AG09319 (cell line): ENCODE measurements at regions not wholly inside any gene's neighbourhood (a gene's known extent, or its start where the extent isn't known, plus 50 kb on each side); places are given as distances from the start of the nearest gene placed in this dataset.
A peak's percentile ranks its signal among the peaks of the same experiment; 100 is the strongest.

Experiments used
- DNase-seq: peaks from one replicate; pipeline ENCODE4 v3.0.0-alpha.2; 2010; ENCODE audit warnings: low read depth; ENCODE audit errors: extremely low read depth
- CTCF ChIP-seq: IDR thresholded peaks from 2 replicates; pipeline ENCODE4 v1.5.1; 2011; ENCODE audit warnings: low read depth, mild to moderate bottlenecking, inconsistent platforms, low read length, moderate library complexity

- no peak for DNase-seq
- no peak for TF ChIP-seq CTCF
Measured at GRCh38 chr21:38121888-38122720, 134.7 kb upstream of the KCNJ15 start.

GRCh38 chr21:38123626-38124025, 133.2 kb upstream of the KCNJ15 start:
- TF ChIP-seq CTCF = no peak
- no peak for DNase-seq

- peak; percentile 83 for TF ChIP-seq CTCF
- DNase-seq = no peak
Measured at GRCh38 chr21:38126666-38127303, 130.0 kb upstream of the KCNJ15 start.

GRCh38 chr21:38129711-38130110, 127.1 kb upstream of the KCNJ15 start:
- DNase-seq = no peak
- TF ChIP-seq CTCF = no peak

- TF ChIP-seq CTCF = no peak
- DNase-seq = no peak
Measured at GRCh38 chr21:38133240-38133639, 123.6 kb upstream of the KCNJ15 start.

GRCh38 chr21:38134084-38134873, 122.5 kb upstream of the KCNJ15 start:
- no peak for TF ChIP-seq CTCF
- no peak for DNase-seq

GRCh38 chr21:38136201-38136600, 120.6 kb upstream of the KCNJ15 start:
- DNase-seq = no peak
- TF ChIP-seq CTCF = no peak
